KG1 (cell line): ENCODE measurements at regions not wholly inside any gene's neighbourhood (a gene's known extent, or its start where the extent isn't known, plus 50 kb on each side); places are given as distances from the start of the nearest gene placed in this dataset.
A peak's percentile ranks its signal among the peaks of the same experiment; 100 is the strongest.
"Not testable (repeated sequence)": the region's sequence is repeated elsewhere in the genome, so short reads cannot be mapped to it uniquely, and the experiment has no call there.

Experiments used
- DNase-seq: peaks from one replicate; lab custom pipeline; 2025; lab: John Stamatoyannopoulos, UW

- DNase-seq = no peak
These were observed 175.3 kb downstream of the UTP18 start for GRCh38 chr17:51435641-51436091.

GRCh38 chr17:51439395-51440229 is 179.3 kb downstream of the UTP18 start:
- DNase-seq = no peak

- no peak for DNase-seq
These were observed 181.1 kb downstream of the UTP18 start for GRCh38 chr17:51441431-51441830.

- DNase-seq = no peak
These were observed 181.9 kb downstream of the UTP18 start for GRCh38 chr17:51442088-51442865.

GRCh38 chr17:51443646-51444045 is 183.3 kb downstream of the UTP18 start:
- DNase-seq = no peak

- DNase-seq = peak; percentile 54
These were observed 185.6 kb downstream of the UTP18 start for GRCh38 chr17:51445946-51446345.

GRCh38 chr17:51454456-51454978 is 194.2 kb downstream of the UTP18 start:
- DNase-seq = no peak

GRCh38 chr17:51455211-51455610 is 194.9 kb downstream of the UTP18 start:
- DNase-seq = no peak

- DNase-seq = no peak
These were observed 195.6 kb downstream of the UTP18 start for GRCh38 chr17:51455931-51456330.

GRCh38 chr17:51456942-51457341 is 196.6 kb downstream of the UTP18 start:
- DNase-seq = no peak

- DNase-seq = no peak
These were observed 201.2 kb downstream of the UTP18 start for GRCh38 chr17:51461578-51462004.

- no peak for DNase-seq
These were observed 203.0 kb downstream of the UTP18 start for GRCh38 chr17:51463353-51463752.

GRCh38 chr17:51467336-51467735 is 207.0 kb downstream of the UTP18 start:
- no peak for DNase-seq

- no peak for DNase-seq
These were observed 212.4 kb downstream of the UTP18 start for GRCh38 chr17:51472670-51473205.

- DNase-seq = no peak
These were observed 214.4 kb downstream of the UTP18 start for GRCh38 chr17:51474764-51475163.

GRCh38 chr17:51475730-51476129 is 215.4 kb downstream of the UTP18 start:
- DNase-seq = no peak

GRCh38 chr17:51479303-51479702 is 219.0 kb downstream of the UTP18 start:
- DNase-seq = no peak

- DNase-seq = no peak
These were observed 221.0 kb downstream of the UTP18 start for GRCh38 chr17:51481370-51481769.

GRCh38 chr17:51482248-51482647 is 221.9 kb downstream of the UTP18 start:
- DNase-seq = not testable (repeated sequence)

GRCh38 chr17:51486091-51486490 is 225.7 kb downstream of the UTP18 start:
- no peak for DNase-seq

- no peak for DNase-seq
These were observed 226.7 kb downstream of the UTP18 start for GRCh38 chr17:51486885-51487520.

GRCh38 chr17:51487947-51488346 is 227.6 kb downstream of the UTP18 start:
- no peak for DNase-seq
